K562 (cell line): ENCODE measurements at regions not wholly inside any gene's neighbourhood (a gene's known extent, or its start where the extent isn't known, plus 50 kb on each side); places are given as distances from the start of the nearest gene placed in this dataset.

Experiments used
- ATAC-seq: fragments of 200-7000 bp; cut with Tn5 transposase; 3 replicates; pipeline ENCODE4 v1.9.1; 2020; ENCODE audit warnings: moderate library complexity
- BruUV-seq: library from RNA; stranded (reverse); fragments of 400-500 nt; replicated peaks from 2 replicates; lab custom pipeline; 2021; lab: Mats Ljungman, UMichigan
- CTCF ChIA-PET: fragments of 300-600 bp; formaldehyde crosslinking; extraction: SDS; loops from one replicate; lab custom pipeline; 2021; ENCODE audit warnings: low intra/inter-chr PET ratio; lab: Yijun Ruan, JAX
- POLR2A ChIA-PET: fragments of 300-600, 350-650 bp; sonication (Branson Sonifier 250); formaldehyde crosslinking; extraction: SDS; loops from one replicate; lab custom pipeline; 2021; ENCODE audit warnings: antibody characterized with exemption, inconsistent platforms; lab: Yijun Ruan, JAX
- DNase-seq, 4 experiments: peaks; one replicate each; pipeline versions ENCODE4 v3.0.0 to v3.0.0-alpha.2; 2011 to 2018; ENCODE audit warnings: low spot score in 3 of 4, mixed read lengths in 3 of 4; ENCODE audit errors: extremely low read depth in 1 of 4
- FAIRE-seq: peaks from 2 replicates; lab custom pipeline; 2011; peaks lifted over from hg19 to GRCh38; lab: Jason Lieb, UNC
- H2AFZ ChIP-seq: 2 replicates; pipeline ENCODE4 v1.6.0; 2011; ENCODE audit warnings: low read depth, low read length, control low read depth, inconsistent platforms
- H3K27ac ChIP-seq: fragments of 200-600 bp; 3 replicates; pipeline ENCODE4 v1.8.0; 2011; ENCODE audit warnings: low read depth, mild to moderate bottlenecking, control low read depth, inconsistent platforms, low read length, moderate library complexity, mixed read lengths; ENCODE audit errors: extremely low read depth
- H3K27me3 ChIP-seq, 2 experiments: fragments of 300-600 bp in 1 of 2; 2 replicates in 1 of 2; 3 replicates in 1 of 2; pipeline versions ENCODE4 v1.6.0 to v1.8.0; 2011; ENCODE audit warnings: inconsistent platforms in 2 of 2, low read length in 2 of 2, mild to moderate bottlenecking in 1 of 2, mixed read lengths in 1 of 2, moderate library complexity in 1 of 2; ENCODE audit not compliant: control insufficient read depth in 2 of 2, insufficient read depth in 2 of 2
- H3K36me3 ChIP-seq: fragments of 300-600 bp; 3 replicates; pipeline ENCODE4 v1.8.0; 2011; ENCODE audit warnings: mild to moderate bottlenecking, low read length, inconsistent platforms; ENCODE audit not compliant: control insufficient read depth, insufficient read depth
- H3K4me1 ChIP-seq, 2 experiments: fragments of 200-600 bp in 1 of 2; replicated peaks in 1 of 2; 2 replicates in 1 of 2; 3 replicates in 1 of 2; pipeline versions ENCODE4 v1.5.1 to v1.8.0; 2011; ENCODE audit warnings: inconsistent platforms in 2 of 2, low read length in 2 of 2, mild to moderate bottlenecking in 1 of 2, mixed read lengths in 1 of 2, moderate library complexity in 1 of 2; ENCODE audit not compliant: control insufficient read depth in 2 of 2, insufficient read depth in 2 of 2
- H3K4me2 ChIP-seq: 2 replicates; pipeline ENCODE4 v1.6.1; 2011; ENCODE audit warnings: low read length, control low read depth, inconsistent platforms, mixed read lengths; ENCODE audit not compliant: insufficient read depth
- H3K4me3 ChIP-seq: fragments of 200-600 bp; sonication (generic), shearing (Covaris generic); 2 replicates; pipeline ENCODE4 v1.5.1; 2016; ENCODE audit warnings: control low read depth, inconsistent platforms
- H3K79me2 ChIP-seq: fragments of 200-600 bp; 3 replicates; pipeline ENCODE4 v1.8.0; 2011; ENCODE audit warnings: low read length, inconsistent platforms; ENCODE audit not compliant: control insufficient read depth, insufficient read depth
- H3K9ac ChIP-seq, 2 experiments: 2 replicates each; pipeline versions ENCODE4 v1.6.0 to v1.6.1; 2011; ENCODE audit warnings: low read depth in 2 of 2, low read length in 2 of 2, control low read depth in 1 of 2, inconsistent platforms in 1 of 2, mild to moderate bottlenecking in 1 of 2, mixed read lengths in 1 of 2; ENCODE audit not compliant: insufficient read depth in 1 of 2
- H3K9me1 ChIP-seq: one replicate; pipeline ENCODE4 v1.6.0; 2011; ENCODE audit warnings: inconsistent platforms, mild to moderate bottlenecking, low read length, moderate library complexity; ENCODE audit not compliant: control insufficient read depth, insufficient read depth
- H3K9me3 ChIP-seq: replicated peaks from 2 replicates; pipeline ENCODE4 v1.5.1; 2011; ENCODE audit warnings: low read depth, low read length, inconsistent platforms; ENCODE audit not compliant: control insufficient read depth, insufficient read depth
- H4K20me1 ChIP-seq: replicated peaks from 2 replicates; pipeline ENCODE4 v1.6.1; 2011; ENCODE audit warnings: low read length, inconsistent platforms, mixed read lengths; ENCODE audit not compliant: control insufficient read depth, insufficient read depth
- CEBPG ChIP-seq, 3 experiments: fragments of 200-800 bp in 1 of 3; sonication (Bioruptor generic) in 1 of 3; sonication (generic) in 1 of 3; formaldehyde crosslinking in 1 of 3; IDR thresholded peaks in 2 of 3; conservative IDR thresholded peaks in 1 of 3; 2 replicates each; pipeline versions ENCODE4 v1.6.1 to v1.8.0; 2016 to 2022; ENCODE audit warnings: missing compliant biosample characterization in 2 of 3, missing genetic modification characterization in 2 of 3, mild to moderate bottlenecking in 1 of 3, missing genetic modification reagents in 1 of 3
- MTA2 ChIP-seq: fragments of 450-650 bp; IDR thresholded peaks from 2 replicates; pipeline ENCODE4 v1.6.1; 2016; ENCODE audit warnings: low read depth
- MTF1 ChIP-seq: fragments of 250-450 bp; sonication (Bioruptor Pico); IDR thresholded peaks from 2 replicates; pipeline ENCODE4 v1.9.0; 2021; ENCODE audit warnings: moderate library complexity, mild to moderate bottlenecking, inconsistent platforms, borderline replicate concordance
- ZNF133 ChIP-seq: fragments of 250-450 bp; sonication (Bioruptor Pico); IDR thresholded peaks from 2 replicates; pipeline ENCODE4 v1.4.0; 2020; ENCODE audit warnings: mild to moderate bottlenecking
- WGBS: fragments of 100-300 bp; shearing (Covaris generic); methylation state at CpG from one replicate; pipeline ENCODE4 v1.1.6; 2016; ENCODE audit warnings: low coverage, mixed read lengths; ENCODE audit not compliant: insufficient coverage; ENCODE audit errors: missing lambda C conversion rate; 5-methylcytosine and 5-hydroxymethylcytosine counted together
- in situ Hi-C: fragments of 300-500 bp; cut with MboI; formaldehyde crosslinking; loops from 4 replicates; pipeline ENCODE4 v1.15.0; 2018; ENCODE audit warnings: inconsistent platforms, mixed read lengths
- intact Hi-C: fragments of 100-400 bp; cut with micrococcal nuclease; formaldehyde crosslinking; loops from 2 replicates; pipeline ENCODE4 v1.14.2; 2022
- TF ChIP-seq, protein P1 (sequence below): sonication (generic); formaldehyde crosslinking; IDR thresholded peaks from 2 replicates; pipeline ENCODE4 v1.8.0; 2022; ENCODE audit warnings: mild to moderate bottlenecking, missing genetic modification reagents

GRCh38 chr20:37643400-37643799 lies 50.4 kb upstream of the CTNNBL1 start:
- Histone ChIP-seq H3K4me1 (no peaks in the 10 kb centered on the region; a peak in 1 of 5 replicates), H2AFZ (no peak overlapping the region), H3K36me3 (no peaks in the 10 kb centered on the region), H3K27me3 (peaks cover 11 to 32% of the 10 kb centered on the region in 2 experiments; a peak in 4 of 5 replicates), H3K4me2 (no peak overlapping the region), H3K9ac (no peak overlapping the region), H3K79me2 (no peaks in the 10 kb centered on the region), H3K4me3 (no peak overlapping the region), H3K27ac (no peak overlapping the region), H3K9me1 (no peaks in the 10 kb centered on the region), H3K9me3 (no peaks in the 10 kb centered on the region), H4K20me1 (peaks cover 17% of the 10 kb centered on the region; the same call in 1 of the 2 replicates)
- FAIRE-seq (no peak), ATAC-seq (no peak), DNase-seq (no peak)
- in situ Hi-C loops (no loop called here), intact Hi-C loops (no loop called here)
- TF ChIP-seq, protein P1, sequence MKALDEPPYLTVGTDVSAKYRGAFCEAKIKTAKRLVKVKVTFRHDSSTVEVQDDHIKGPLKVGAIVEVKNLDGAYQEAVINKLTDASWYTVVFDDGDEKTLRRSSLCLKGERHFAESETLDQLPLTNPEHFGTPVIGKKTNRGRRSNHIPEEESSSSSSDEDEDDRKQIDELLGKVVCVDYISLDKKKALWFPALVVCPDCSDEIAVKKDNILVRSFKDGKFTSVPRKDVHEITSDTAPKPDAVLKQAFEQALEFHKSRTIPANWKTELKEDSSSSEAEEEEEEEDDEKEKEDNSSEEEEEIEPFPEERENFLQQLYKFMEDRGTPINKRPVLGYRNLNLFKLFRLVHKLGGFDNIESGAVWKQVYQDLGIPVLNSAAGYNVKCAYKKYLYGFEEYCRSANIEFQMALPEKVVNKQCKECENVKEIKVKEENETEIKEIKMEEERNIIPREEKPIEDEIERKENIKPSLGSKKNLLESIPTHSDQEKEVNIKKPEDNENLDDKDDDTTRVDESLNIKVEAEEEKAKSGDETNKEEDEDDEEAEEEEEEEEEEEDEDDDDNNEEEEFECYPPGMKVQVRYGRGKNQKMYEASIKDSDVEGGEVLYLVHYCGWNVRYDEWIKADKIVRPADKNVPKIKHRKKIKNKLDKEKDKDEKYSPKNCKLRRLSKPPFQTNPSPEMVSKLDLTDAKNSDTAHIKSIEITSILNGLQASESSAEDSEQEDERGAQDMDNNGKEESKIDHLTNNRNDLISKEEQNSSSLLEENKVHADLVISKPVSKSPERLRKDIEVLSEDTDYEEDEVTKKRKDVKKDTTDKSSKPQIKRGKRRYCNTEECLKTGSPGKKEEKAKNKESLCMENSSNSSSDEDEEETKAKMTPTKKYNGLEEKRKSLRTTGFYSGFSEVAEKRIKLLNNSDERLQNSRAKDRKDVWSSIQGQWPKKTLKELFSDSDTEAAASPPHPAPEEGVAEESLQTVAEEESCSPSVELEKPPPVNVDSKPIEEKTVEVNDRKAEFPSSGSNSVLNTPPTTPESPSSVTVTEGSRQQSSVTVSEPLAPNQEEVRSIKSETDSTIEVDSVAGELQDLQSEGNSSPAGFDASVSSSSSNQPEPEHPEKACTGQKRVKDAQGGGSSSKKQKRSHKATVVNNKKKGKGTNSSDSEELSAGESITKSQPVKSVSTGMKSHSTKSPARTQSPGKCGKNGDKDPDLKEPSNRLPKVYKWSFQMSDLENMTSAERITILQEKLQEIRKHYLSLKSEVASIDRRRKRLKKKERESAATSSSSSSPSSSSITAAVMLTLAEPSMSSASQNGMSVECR (CRISPR knock-in tag) = no peak
- TF ChIP-seq CEBPG (CRISPR knock-in tag; IDR thresholded peaks at IDR 0.05) (no peak), CEBPG (tag; conservative IDR thresholded peaks at IDR 0.05 in 1 of 2, IDR thresholded peaks at IDR 0.05 in 1 of 2) (peak in 1 of 2 experiments; percentile 64; a peak in 2 of 4 replicates), ZNF133 (no peak), MTA2 (no peak), MTF1 (no peak)
- CTCF ChIA-PET = no interaction called here
- WGBS = 0% methylated on average over 3 of the region's 3 CpGs
- BruUV-seq = no TSS peak
- POLR2A ChIA-PET = no interaction called here
